ENCODE measurements at regions not wholly inside any gene's neighbourhood (a gene's known extent, or its start where the extent isn't known, plus 50 kb on each side); places are given as distances from the start of the nearest gene placed in this dataset.

GRCh38 chr3:99170867-99171517, 269.5 kb upstream of the DCBLD2 start:
- no peaks in the 10 kb centered on the region for H3K9me3 ChIP-seq (ENCODE audit: control insufficient read depth, insufficient read depth, low read length)
- no peaks in the 10 kb centered on the region for H3K36me3 ChIP-seq (ENCODE audit: control insufficient read depth, insufficient read depth, low read length)
- H3K9ac ChIP-seq (ENCODE audit: low read depth, low read length), result no peak overlapping the region
- no peaks in the 10 kb centered on the region for H3K27me3 ChIP-seq (ENCODE audit: control insufficient read depth, insufficient read depth, low read length)
- no peaks in the 10 kb centered on the region for H3K4me1 ChIP-seq (ENCODE audit: control insufficient read depth, insufficient read depth, low read length)
- no peak overlapping the region for H3K4me3 ChIP-seq (ENCODE audit: low read depth, low read length)

GRCh38 chr3:99167071-99167470, 265.6 kb upstream of the DCBLD2 start:
- H3K4me3 ChIP-seq (ENCODE audit: low read depth, low read length), result no peak overlapping the region
- H3K4me1 ChIP-seq (ENCODE audit: control insufficient read depth, insufficient read depth, low read length), result no peaks in the 10 kb centered on the region
- H3K27me3 ChIP-seq (ENCODE audit: control insufficient read depth, insufficient read depth, low read length), result no peaks in the 10 kb centered on the region
- no peaks in the 10 kb centered on the region for H3K9me3 ChIP-seq (ENCODE audit: control insufficient read depth, insufficient read depth, low read length)
- no peaks in the 10 kb centered on the region for H3K36me3 ChIP-seq (ENCODE audit: control insufficient read depth, insufficient read depth, low read length)
- no peak overlapping the region for H3K9ac ChIP-seq (ENCODE audit: low read depth, low read length)

DNA sequence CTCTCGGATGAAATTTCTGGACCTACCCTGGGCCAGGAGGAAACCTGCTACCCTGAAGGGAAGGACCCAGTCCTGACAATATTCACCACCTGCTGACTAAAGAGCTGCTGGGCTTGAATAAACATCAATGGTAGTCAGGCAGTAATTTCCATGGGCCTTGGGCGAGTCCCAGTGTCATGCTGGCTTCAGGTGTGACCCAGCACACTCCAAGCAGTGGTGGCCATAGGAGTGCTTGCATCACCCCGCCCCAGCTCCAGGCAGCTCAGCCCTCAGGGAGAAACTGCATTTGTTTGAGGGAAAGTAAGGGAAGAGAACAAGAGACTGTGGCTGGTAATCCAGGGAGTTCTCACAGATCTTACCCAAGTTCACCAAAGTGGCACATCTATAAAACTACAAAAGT, 261.8 kb upstream of the DCBLD2 start:
- Histone ChIP-seq H3K9ac (ENCODE audit: low read depth, low read length) (no peak overlapping the region), H3K4me1 (ENCODE audit: control insufficient read depth, insufficient read depth, low read length) (no peaks in the 10 kb centered on the region), H3K9me3 (ENCODE audit: control insufficient read depth, insufficient read depth, low read length) (peaks cover 6% of the 10 kb centered on the region), H3K36me3 (ENCODE audit: control insufficient read depth, insufficient read depth, low read length) (no peaks in the 10 kb centered on the region), H3K27me3 (ENCODE audit: control insufficient read depth, insufficient read depth, low read length) (no peaks in the 10 kb centered on the region), H3K4me3 (ENCODE audit: low read depth, low read length) (no peak overlapping the region)

DNA sequence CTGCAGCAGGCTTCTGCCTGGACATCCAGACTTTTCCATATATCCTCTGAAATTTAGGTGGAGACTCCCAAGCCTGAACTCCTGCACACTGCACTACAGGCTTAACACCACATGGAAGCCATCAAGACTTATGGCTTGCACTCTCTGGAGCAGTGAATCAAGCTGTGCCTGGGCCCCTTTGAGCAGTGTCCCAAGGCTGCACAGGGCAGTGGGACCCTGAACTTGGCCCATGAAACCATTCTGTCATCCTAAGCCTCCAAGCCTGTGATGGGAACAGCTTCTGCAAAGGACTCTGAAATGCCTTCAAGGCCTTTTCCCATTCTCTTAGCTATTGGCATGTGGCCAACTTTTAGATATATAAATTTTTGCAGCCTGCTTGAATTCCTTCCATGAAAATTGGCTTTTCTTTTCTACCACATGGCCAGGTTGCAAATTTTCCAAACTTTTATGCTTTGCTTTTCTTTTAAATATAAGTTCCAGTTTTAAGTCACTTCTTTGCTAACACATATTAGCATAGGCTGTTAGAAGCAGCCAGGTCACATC, 257.8 kb upstream of the DCBLD2 start:
- Histone ChIP-seq H3K27me3 (ENCODE audit: control insufficient read depth, insufficient read depth, low read length) (no peaks in the 10 kb centered on the region), H3K4me1 (ENCODE audit: control insufficient read depth, insufficient read depth, low read length) (no peaks in the 10 kb centered on the region), H3K9me3 (ENCODE audit: control insufficient read depth, insufficient read depth, low read length) (peaks cover 9% of the 10 kb centered on the region), H3K4me3 (ENCODE audit: low read depth, low read length) (no peak overlapping the region), H3K36me3 (ENCODE audit: control insufficient read depth, insufficient read depth, low read length) (no peaks in the 10 kb centered on the region), H3K9ac (ENCODE audit: low read depth, low read length) (no peak overlapping the region)

DNA sequence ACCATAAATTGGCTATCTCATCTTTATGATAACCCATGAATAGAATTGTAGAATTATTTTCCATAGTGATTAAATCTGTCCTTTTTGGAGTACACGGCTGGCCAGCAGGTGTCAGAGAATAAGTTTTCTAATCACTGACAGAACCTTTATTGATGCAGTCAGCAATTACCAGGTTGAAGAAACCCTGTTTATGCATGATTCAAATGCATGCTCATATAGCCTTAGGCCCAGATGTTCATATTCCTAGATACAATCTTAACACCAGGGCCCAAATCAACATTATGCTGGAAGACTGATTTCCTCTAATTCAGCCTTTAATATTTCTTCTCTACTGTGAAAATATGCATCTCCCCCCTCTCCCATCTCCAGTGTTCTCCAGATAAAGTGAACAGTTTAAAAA, 243.5 kb upstream of the DCBLD2 start:
- Histone ChIP-seq H3K9me3 (ENCODE audit: control insufficient read depth, insufficient read depth, low read length) (no peaks in the 10 kb centered on the region), H3K4me1 (ENCODE audit: control insufficient read depth, insufficient read depth, low read length) (no peaks in the 10 kb centered on the region), H3K4me3 (ENCODE audit: low read depth, low read length) (no peak overlapping the region), H3K27me3 (ENCODE audit: control insufficient read depth, insufficient read depth, low read length) (no peaks in the 10 kb centered on the region), H3K36me3 (ENCODE audit: control insufficient read depth, insufficient read depth, low read length) (no peaks in the 10 kb centered on the region), H3K9ac (ENCODE audit: low read depth, low read length) (no peak overlapping the region)

DNA sequence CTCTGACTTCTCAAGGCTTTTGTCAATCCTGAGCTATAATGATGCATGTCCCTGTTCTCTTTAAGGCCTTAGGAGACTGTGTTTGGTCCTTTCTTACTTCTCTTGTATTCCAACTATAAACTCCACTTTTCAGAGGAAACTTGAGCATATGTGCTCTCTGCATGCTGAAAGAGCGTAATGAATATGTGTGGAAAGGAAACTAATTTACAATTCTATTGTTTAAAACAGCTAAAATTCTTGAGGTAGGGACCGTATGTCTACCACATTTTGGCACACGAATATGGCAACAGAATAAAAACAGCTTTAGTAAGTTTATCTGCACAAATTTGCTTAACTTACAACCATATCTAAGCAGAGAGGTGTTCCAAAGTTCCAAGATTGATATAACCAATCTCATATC, 242.0 kb upstream of the DCBLD2 start:
- no peaks in the 10 kb centered on the region for H3K4me1 ChIP-seq (ENCODE audit: control insufficient read depth, insufficient read depth, low read length)
- no peaks in the 10 kb centered on the region for H3K9me3 ChIP-seq (ENCODE audit: control insufficient read depth, insufficient read depth, low read length)
- no peak overlapping the region for H3K4me3 ChIP-seq (ENCODE audit: low read depth, low read length)
- no peaks in the 10 kb centered on the region for H3K27me3 ChIP-seq (ENCODE audit: control insufficient read depth, insufficient read depth, low read length)
- H3K36me3 ChIP-seq (ENCODE audit: control insufficient read depth, insufficient read depth, low read length), result no peaks in the 10 kb centered on the region
- H3K9ac ChIP-seq (ENCODE audit: low read depth, low read length), result no peak overlapping the region

DNA sequence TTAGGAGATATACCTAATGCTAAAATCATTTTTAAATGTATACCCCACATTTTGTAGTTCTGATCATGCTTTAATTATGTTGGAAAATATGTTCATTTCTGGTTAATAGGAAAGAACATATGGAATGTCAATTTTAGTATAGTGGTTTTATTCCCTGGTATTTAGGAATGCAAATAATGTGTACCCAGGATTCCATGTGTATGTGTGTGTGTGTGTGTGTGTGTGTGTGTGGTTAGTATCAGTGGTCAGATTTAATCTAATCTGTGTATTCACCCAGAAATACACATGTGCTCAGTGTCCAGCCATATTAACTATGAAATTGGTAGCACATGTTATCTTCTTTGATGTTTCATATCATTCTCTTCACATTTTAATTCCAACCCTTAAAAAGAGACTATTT, 233.5 kb upstream of the DCBLD2 start:
- Histone ChIP-seq H3K4me3 (ENCODE audit: low read depth, low read length) (no peak overlapping the region), H3K9me3 (ENCODE audit: control insufficient read depth, insufficient read depth, low read length) (no peaks in the 10 kb centered on the region), H3K36me3 (ENCODE audit: control insufficient read depth, insufficient read depth, low read length) (no peaks in the 10 kb centered on the region), H3K27me3 (ENCODE audit: control insufficient read depth, insufficient read depth, low read length) (no peaks in the 10 kb centered on the region), H3K4me1 (ENCODE audit: control insufficient read depth, insufficient read depth, low read length) (no peaks in the 10 kb centered on the region), H3K9ac (ENCODE audit: low read depth, low read length) (no peak overlapping the region)

DNA sequence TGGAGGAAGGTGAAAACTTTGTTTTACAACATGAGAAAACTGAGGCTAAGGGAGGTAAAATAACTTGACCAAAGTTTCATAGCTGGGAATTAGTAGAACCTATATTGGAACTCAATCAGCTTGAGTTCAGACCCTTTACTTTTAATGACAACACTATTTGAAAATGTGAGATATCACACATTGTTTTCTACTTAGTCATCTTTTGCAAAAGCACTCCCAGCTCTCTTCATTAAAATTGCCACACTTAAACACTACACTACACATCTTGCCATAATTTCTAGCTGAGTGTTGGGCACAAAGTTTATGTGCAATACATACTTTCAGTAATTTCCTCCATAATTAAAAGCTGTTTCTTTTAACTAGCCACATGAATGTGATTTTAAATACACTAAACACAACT, 230.4 kb upstream of the DCBLD2 start:
- Histone ChIP-seq H3K4me1 (ENCODE audit: control insufficient read depth, insufficient read depth, low read length) (no peaks in the 10 kb centered on the region), H3K36me3 (ENCODE audit: control insufficient read depth, insufficient read depth, low read length) (no peaks in the 10 kb centered on the region), H3K27me3 (ENCODE audit: control insufficient read depth, insufficient read depth, low read length) (no peaks in the 10 kb centered on the region), H3K4me3 (ENCODE audit: low read depth, low read length) (no peak overlapping the region), H3K9ac (ENCODE audit: low read depth, low read length) (no peak overlapping the region), H3K9me3 (ENCODE audit: control insufficient read depth, insufficient read depth, low read length) (no peaks in the 10 kb centered on the region)

DNA sequence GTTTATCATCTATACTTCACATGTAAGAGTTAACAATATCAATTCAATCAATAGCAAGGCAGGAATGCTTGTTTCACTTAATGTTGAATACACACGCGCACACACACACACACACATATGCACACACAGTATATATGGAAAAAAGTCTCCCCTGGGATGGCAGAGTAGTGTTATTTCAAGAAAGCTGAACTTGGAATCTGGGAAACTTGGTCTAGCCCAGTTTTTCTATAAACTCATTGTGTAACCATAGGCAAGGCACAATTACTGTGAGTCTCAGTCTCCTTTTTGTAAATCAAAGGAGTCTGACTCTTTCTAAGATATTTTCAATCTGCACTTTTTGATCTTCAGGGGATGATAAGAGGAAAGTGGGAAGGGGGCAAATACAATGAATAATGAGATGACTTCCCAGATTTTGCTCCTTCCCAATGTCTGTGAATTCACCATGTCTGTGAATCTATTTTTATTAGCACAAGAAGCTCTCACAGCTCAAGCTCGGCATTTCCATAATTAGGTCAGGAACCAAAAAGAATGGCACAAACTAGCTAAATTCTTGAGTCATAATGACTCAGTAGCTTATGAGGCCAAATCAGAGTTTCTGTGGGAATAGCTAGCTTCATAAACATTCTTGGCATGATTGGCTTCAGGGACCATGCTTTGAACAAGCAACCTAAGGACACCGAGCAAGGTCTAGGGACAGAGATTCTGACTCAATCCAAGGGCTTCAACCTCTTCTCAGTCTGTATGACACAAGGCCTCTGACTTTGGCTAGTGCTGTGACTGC, 227.4 kb upstream of the DCBLD2 start:
- Histone ChIP-seq H3K27me3 (ENCODE audit: control insufficient read depth, insufficient read depth, low read length) (no peaks in the 10 kb centered on the region), H3K4me1 (ENCODE audit: control insufficient read depth, insufficient read depth, low read length) (no peaks in the 10 kb centered on the region), H3K4me3 (ENCODE audit: low read depth, low read length) (no peak overlapping the region), H3K9me3 (ENCODE audit: control insufficient read depth, insufficient read depth, low read length) (no peaks in the 10 kb centered on the region), H3K36me3 (ENCODE audit: control insufficient read depth, insufficient read depth, low read length) (no peaks in the 10 kb centered on the region), H3K9ac (ENCODE audit: low read depth, low read length) (no peak overlapping the region)

- Histone ChIP-seq H3K4me1 (ENCODE audit: control insufficient read depth, insufficient read depth, low read length) (no peaks in the 10 kb centered on the region), H3K4me3 (ENCODE audit: low read depth, low read length) (no peak overlapping the region), H3K9me3 (ENCODE audit: control insufficient read depth, insufficient read depth, low read length) (no peaks in the 10 kb centered on the region), H3K36me3 (ENCODE audit: control insufficient read depth, insufficient read depth, low read length) (no peaks in the 10 kb centered on the region), H3K9ac (ENCODE audit: low read depth, low read length) (no peak overlapping the region), H3K27me3 (ENCODE audit: control insufficient read depth, insufficient read depth, low read length) (no peaks in the 10 kb centered on the region)
Observed at GRCh38 chr3:99128235-99128634, 226.7 kb upstream of the DCBLD2 start.

GRCh38 chr3:99126316-99126715, 224.8 kb upstream of the DCBLD2 start:
- Histone ChIP-seq H3K9me3 (ENCODE audit: control insufficient read depth, insufficient read depth, low read length) (no peaks in the 10 kb centered on the region), H3K36me3 (ENCODE audit: control insufficient read depth, insufficient read depth, low read length) (no peaks in the 10 kb centered on the region), H3K27me3 (ENCODE audit: control insufficient read depth, insufficient read depth, low read length) (no peaks in the 10 kb centered on the region), H3K4me3 (ENCODE audit: low read depth, low read length) (no peak overlapping the region), H3K9ac (ENCODE audit: low read depth, low read length) (no peak overlapping the region), H3K4me1 (ENCODE audit: control insufficient read depth, insufficient read depth, low read length) (no peaks in the 10 kb centered on the region)

GRCh38 chr3:99119385-99119784, 217.9 kb upstream of the DCBLD2 start:
- no peaks in the 10 kb centered on the region for H3K27me3 ChIP-seq (ENCODE audit: control insufficient read depth, insufficient read depth, low read length)
- no peak overlapping the region for H3K9ac ChIP-seq (ENCODE audit: low read depth, low read length)
- no peak overlapping the region for H3K4me3 ChIP-seq (ENCODE audit: low read depth, low read length)
- no peaks in the 10 kb centered on the region for H3K9me3 ChIP-seq (ENCODE audit: control insufficient read depth, insufficient read depth, low read length)
- H3K4me1 ChIP-seq (ENCODE audit: control insufficient read depth, insufficient read depth, low read length), result no peaks in the 10 kb centered on the region
- no peaks in the 10 kb centered on the region for H3K36me3 ChIP-seq (ENCODE audit: control insufficient read depth, insufficient read depth, low read length)

All from iPS-15b (cell line).